Astrocyte (in vitro differentiated cells and primary cell): ENCODE measurements at regions not wholly inside any gene's neighbourhood (a gene's known extent, or its start where the extent isn't known, plus 50 kb on each side); places are given as distances from the start of the nearest gene placed in this dataset.

ENCODE experiments used
- DNase-seq: peaks from one replicate; pipeline ENCODE4 v3.0.0-alpha.2; 2010; ENCODE audit warnings: low read depth
- FAIRE-seq: peaks from 2 replicates; lab custom pipeline; 2011; peaks lifted over from hg19 to GRCh38; lab: Jason Lieb, UNC
- H2AFZ ChIP-seq: 2 replicates; pipeline ENCODE4 v1.6.0; 2012; ENCODE audit warnings: low read depth, low read length, inconsistent platforms
- H3K27ac ChIP-seq: 2 replicates; pipeline ENCODE4 v1.5.1; 2011; ENCODE audit warnings: low read depth, low read length, inconsistent platforms
- H3K27me3 ChIP-seq: 2 replicates; pipeline ENCODE4 v1.6.0; 2011; ENCODE audit warnings: low read length, inconsistent platforms; ENCODE audit not compliant: insufficient read depth
- H3K36me3 ChIP-seq: 2 replicates; pipeline ENCODE4 v1.5.1; 2011; ENCODE audit warnings: low read length, inconsistent platforms; ENCODE audit not compliant: insufficient read depth
- H3K4me1 ChIP-seq: 2 replicates; pipeline ENCODE4 v1.5.1; 2011; ENCODE audit warnings: low read length, inconsistent platforms; ENCODE audit not compliant: insufficient read depth
- H3K4me2 ChIP-seq: 2 replicates; pipeline ENCODE4 v1.6.0; 2012; ENCODE audit warnings: low read length, inconsistent platforms
- H3K4me3 ChIP-seq: 2 replicates; pipeline ENCODE4 v1.5.1; 2011; ENCODE audit warnings: low read depth, mild to moderate bottlenecking, low read length, inconsistent platforms; ENCODE audit not compliant: insufficient read depth
- H3K79me2 ChIP-seq: 2 replicates; pipeline ENCODE4 v1.6.0; 2012; ENCODE audit warnings: mild to moderate bottlenecking, low read length, inconsistent platforms; ENCODE audit not compliant: insufficient read depth
- H3K9ac ChIP-seq: 2 replicates; pipeline ENCODE4 v1.6.0; 2012; ENCODE audit warnings: mild to moderate bottlenecking, low read length, inconsistent platforms
- H3K9me3 ChIP-seq: 2 replicates; pipeline ENCODE4 v1.5.1; 2012; ENCODE audit warnings: low read depth, mild to moderate bottlenecking, low read length, inconsistent platforms; ENCODE audit not compliant: insufficient read depth
- H4K20me1 ChIP-seq: 2 replicates; pipeline ENCODE4 v1.6.0; 2012; ENCODE audit warnings: low read length, inconsistent platforms; ENCODE audit not compliant: insufficient read depth
- H3K27ac Mint-ChIP-seq: one replicate; pipeline ENCODE4 v1.8.0; 2021; ENCODE audit warnings: mild to moderate bottlenecking, mixed read lengths; ENCODE audit not compliant: unreplicated experiment
- H3K27me3 Mint-ChIP-seq: one replicate; pipeline ENCODE4 v1.8.0; 2021; ENCODE audit warnings: low read depth, mixed read lengths; ENCODE audit not compliant: unreplicated experiment
- H3K36me3 Mint-ChIP-seq: one replicate; pipeline ENCODE4 v1.8.0; 2021; ENCODE audit warnings: low read depth, mixed read lengths; ENCODE audit not compliant: unreplicated experiment
- H3K4me1 Mint-ChIP-seq: one replicate; pipeline ENCODE4 v1.8.0; 2021; ENCODE audit warnings: low read depth, mixed read lengths; ENCODE audit not compliant: unreplicated experiment
- H3K4me3 Mint-ChIP-seq: one replicate; pipeline ENCODE4 v1.8.0; 2021; ENCODE audit warnings: mild to moderate bottlenecking, moderate library complexity, mixed read lengths; ENCODE audit not compliant: unreplicated experiment
- H3K9me3 Mint-ChIP-seq: one replicate; pipeline ENCODE4 v1.8.0; 2021; ENCODE audit warnings: mild to moderate bottlenecking, mixed read lengths; ENCODE audit not compliant: unreplicated experiment
- CTCF ChIP-seq: IDR thresholded peaks from 2 replicates; pipeline ENCODE4 v1.5.1; 2011; ENCODE audit warnings: low read depth, mild to moderate bottlenecking, inconsistent platforms, low read length, moderate library complexity; ENCODE audit not compliant: insufficient read depth
- EZH2 ChIP-seq: IDR thresholded peaks from 2 replicates; pipeline ENCODE4 v1.6.1; 2012; ENCODE audit warnings: mild to moderate bottlenecking, low read length, inconsistent platforms; ENCODE audit not compliant: insufficient read depth

GRCh38 chr12:116411977-116412376, 134.5 kb upstream of the MED13L start:
- no peak for TF ChIP-seq EZH2
- TF ChIP-seq CTCF, result no peak
- Histone ChIP-seq H3K36me3 (no peaks in the 10 kb centered on the region), H3K79me2 (no peaks in the 10 kb centered on the region), H2AFZ (no peak overlapping the region), H4K20me1 (no peaks in the 10 kb centered on the region), H3K4me2 (no peak overlapping the region), H3K27ac (no peak overlapping the region), H3K9me3 (no peaks in the 10 kb centered on the region), H3K4me3 (no peak overlapping the region), H3K27me3 (no peaks in the 10 kb centered on the region), H3K4me1 (peaks cover 5% of the 10 kb centered on the region), H3K9ac (no peak overlapping the region)
- DNase-seq, result no peak
- no peak for FAIRE-seq
- Mint-ChIP-seq H3K4me1 (peaks cover 11% of the 10 kb centered on the region), H3K27me3 (peaks cover 2% of the 10 kb centered on the region), H3K36me3 (no peaks in the 10 kb centered on the region), H3K27ac (no peak overlapping the region), H3K4me3 (no peak overlapping the region), H3K9me3 (no peaks in the 10 kb centered on the region)

- no peak for DNase-seq
- Histone ChIP-seq H3K9ac (no peak overlapping the region), H3K79me2 (no peaks in the 10 kb centered on the region), H3K9me3 (no peaks in the 10 kb centered on the region), H3K27ac (no peak overlapping the region), H2AFZ (no peak overlapping the region), H3K4me1 (peaks cover 5% of the 10 kb centered on the region), H3K36me3 (no peaks in the 10 kb centered on the region), H3K4me2 (no peak overlapping the region), H3K4me3 (no peak overlapping the region), H4K20me1 (no peaks in the 10 kb centered on the region), H3K27me3 (no peaks in the 10 kb centered on the region)
- Mint-ChIP-seq H3K27ac (no peak overlapping the region), H3K27me3 (no peaks in the 10 kb centered on the region), H3K4me3 (no peak overlapping the region), H3K36me3 (no peaks in the 10 kb centered on the region), H3K9me3 (no peaks in the 10 kb centered on the region), H3K4me1 (peaks cover 9% of the 10 kb centered on the region)
- no peak for TF ChIP-seq CTCF
- TF ChIP-seq EZH2, result no peak
- FAIRE-seq, result no peak
Observed at GRCh38 chr12:116414891-116415290, 137.4 kb upstream of the MED13L start.

GRCh38 chr12:116415408-116416108, 138.1 kb upstream of the MED13L start:
- no peak for TF ChIP-seq CTCF
- no peak for TF ChIP-seq EZH2
- Histone ChIP-seq H3K9ac (no peak overlapping the region), H2AFZ (no peak overlapping the region), H3K4me2 (no peak overlapping the region), H3K4me3 (no peak overlapping the region), H3K27ac (no peak overlapping the region), H3K79me2 (no peaks in the 10 kb centered on the region), H3K4me1 (peaks cover 4% of the 10 kb centered on the region), H3K9me3 (no peaks in the 10 kb centered on the region), H3K36me3 (no peaks in the 10 kb centered on the region), H3K27me3 (no peaks in the 10 kb centered on the region), H4K20me1 (no peaks in the 10 kb centered on the region)
- Mint-ChIP-seq H3K4me1 (peaks cover 8% of the 10 kb centered on the region), H3K9me3 (no peaks in the 10 kb centered on the region), H3K4me3 (no peak overlapping the region), H3K36me3 (no peaks in the 10 kb centered on the region), H3K27ac (no peak overlapping the region), H3K27me3 (no peaks in the 10 kb centered on the region)
- DNase-seq (no peak), FAIRE-seq (no peak)
